GM21423 (cell line): ENCODE measurements at regions not wholly inside any gene's neighbourhood (a gene's known extent, or its start where the extent isn't known, plus 50 kb on each side); places are given as distances from the start of the nearest gene placed in this dataset.
"Not testable (repeated sequence)": the region's sequence is repeated elsewhere in the genome, so short reads cannot be mapped to it uniquely, and the experiment has no call there.

Experiments
- ATAC-seq: cut with Tn5 transposase; IDR thresholded peaks from one replicate; pipeline ENCODE4 v1.9.1; 2021; ENCODE audit warnings: mild to moderate bottlenecking, moderate library complexity; ENCODE audit not compliant: unreplicated experiment

- no peak for ATAC-seq
Measured at GRCh38 chr7:142539901-142540300, 209.4 kb upstream of the PRSS1 start.

- ATAC-seq, result no peak
Measured at GRCh38 chr7:142537760-142538159, 211.5 kb upstream of the PRSS1 start.

DNA sequence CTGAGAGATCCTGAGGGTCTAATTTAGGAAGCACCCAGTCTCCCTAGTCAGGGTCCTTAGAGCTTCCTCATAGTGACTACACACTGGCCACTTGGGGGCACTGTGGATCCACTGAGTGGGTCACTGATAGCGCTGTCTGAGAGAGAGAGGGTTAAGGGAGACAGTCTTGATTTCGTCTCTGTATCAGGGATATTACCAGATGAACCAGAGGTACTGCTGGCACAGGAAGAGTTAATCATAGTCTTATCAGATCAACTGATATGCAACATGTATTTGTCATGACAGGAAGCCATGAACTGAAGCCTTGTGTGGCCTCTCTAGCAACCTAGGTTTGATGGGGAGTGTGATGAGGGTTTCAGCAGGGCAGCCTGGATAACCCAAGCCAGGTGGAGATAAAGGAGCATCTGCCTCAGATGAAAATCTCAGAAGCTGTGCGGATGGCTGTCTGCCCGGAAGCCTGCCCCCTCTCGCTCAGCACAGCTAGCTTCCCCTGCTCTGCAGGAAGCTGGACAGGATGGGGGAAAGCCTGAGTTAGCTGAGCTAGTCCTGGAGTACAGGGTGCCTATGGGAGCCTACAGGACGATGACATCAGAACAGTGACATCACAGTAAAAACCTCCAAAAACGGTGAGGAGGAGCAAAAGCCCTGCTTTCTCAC is 214.0 kb upstream of the PRSS1 start:
- ATAC-seq, result peak; percentile 94

DNA sequence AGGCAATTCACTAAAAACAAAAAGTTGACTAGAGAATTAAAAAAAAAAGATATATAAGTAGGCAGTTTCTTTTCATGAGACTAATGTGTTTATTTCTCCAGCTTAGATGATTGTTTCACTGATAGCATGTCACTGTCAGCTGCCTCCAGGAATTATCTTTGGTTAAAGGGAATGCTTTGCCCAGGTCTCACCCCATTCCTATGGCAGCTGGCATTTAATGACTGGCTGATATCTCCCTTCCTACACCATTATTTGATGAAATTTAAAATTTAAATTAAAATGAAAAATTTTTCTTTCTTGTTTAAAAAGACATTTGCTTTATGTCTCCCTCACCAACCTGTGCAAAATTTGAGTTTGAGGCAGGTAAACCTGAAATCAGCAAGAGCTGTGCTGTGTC is 214.5 kb upstream of the PRSS1 start:
- no peak for ATAC-seq

- no peak for ATAC-seq
Measured at GRCh38 chr7:142533920-142534319, 215.4 kb upstream of the PRSS1 start.

- no peak for ATAC-seq
Measured at GRCh38 chr7:142529591-142529990, 219.7 kb upstream of the PRSS1 start.

DNA sequence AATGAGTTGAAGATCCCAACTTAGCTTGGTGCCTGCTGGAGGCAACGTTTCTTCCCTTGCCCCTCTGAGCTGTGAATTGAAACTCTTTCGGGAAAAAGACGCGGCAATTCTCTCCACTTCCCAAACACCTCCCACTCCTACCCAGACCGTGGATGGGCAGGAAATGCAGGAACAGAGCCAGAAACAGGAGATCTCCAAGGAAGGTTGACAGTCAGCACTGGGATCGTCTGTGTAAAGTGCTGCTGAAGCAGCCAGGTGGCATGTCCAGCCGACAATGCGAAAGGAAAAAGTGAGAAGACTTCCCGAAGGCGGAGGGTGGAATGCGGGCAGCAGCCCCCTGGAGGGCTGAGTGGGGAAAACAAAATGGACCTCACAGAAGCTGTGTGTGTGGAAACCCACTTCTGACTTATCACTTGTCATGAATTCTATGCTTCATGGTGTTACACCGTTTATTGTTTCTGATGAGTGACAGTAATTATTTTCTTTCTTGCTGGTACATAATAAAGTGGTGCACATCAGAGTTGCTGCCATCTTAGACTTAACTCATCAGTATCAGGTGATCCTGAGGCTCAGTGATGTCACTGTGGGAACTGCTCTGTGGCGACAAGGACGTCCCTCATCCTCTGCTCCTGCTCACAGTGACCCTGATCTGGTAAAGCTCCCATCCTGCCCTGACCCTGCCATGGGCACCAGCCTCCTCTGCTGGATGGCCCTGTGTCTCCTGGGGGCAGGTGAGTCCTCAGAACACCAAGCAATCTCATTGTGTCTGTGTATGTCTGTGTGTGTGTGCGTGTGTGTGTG is 220.5 kb upstream of the PRSS1 start:
- no peak for ATAC-seq

DNA sequence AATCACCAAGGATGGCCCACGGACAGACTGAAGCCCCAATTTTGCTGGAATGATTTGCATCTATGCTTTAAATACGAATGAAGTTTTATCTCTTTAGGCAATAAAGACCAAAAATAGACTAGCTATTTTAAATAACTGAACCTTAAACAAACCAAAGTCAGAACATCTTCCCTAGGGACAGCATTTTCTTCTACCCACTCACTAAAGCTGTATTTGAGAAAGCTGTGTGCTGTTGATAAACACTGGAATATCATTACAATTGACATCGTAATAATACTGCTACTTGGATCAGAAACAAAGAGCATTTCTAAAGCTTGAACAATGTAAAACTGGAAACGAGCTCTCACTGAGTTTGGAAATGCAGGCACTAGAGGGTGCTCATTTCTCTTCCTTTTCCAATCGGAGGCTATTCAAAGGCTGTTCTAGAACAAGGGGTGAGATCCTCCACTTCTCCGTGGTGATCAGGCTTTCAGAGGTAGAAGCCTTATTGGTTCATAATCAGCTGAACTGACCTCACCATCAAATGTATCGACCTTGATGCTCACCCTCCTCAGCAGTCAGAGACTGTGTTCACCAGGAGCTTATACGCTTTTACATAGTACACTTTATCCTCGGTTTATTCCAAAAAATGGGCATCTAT is 225.3 kb upstream of the PRSS1 start:
- no peak for ATAC-seq

DNA sequence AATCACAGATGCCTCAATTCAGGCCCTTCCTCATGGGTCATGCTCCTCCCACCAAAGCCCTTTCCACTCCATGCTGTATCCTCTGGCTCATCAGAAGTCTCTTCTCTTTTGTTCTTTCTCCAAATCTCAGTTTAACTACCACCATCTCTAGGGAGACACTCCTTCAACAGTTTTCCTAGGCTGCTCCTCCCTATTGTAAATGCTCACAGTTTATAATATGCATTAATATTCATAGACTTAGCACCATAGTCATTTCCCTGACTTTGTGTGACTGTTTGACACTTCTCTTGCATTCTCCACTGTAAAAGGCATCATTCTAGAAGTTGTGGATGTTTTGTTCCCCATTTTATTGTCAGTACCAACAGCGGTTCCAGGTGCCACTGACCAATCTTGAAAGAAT is 226.5 kb upstream of the PRSS1 start:
- no peak for ATAC-seq

GRCh38 chr7:142520885-142521284 is 228.4 kb upstream of the PRSS1 start:
- peak; percentile 42 for ATAC-seq

DNA sequence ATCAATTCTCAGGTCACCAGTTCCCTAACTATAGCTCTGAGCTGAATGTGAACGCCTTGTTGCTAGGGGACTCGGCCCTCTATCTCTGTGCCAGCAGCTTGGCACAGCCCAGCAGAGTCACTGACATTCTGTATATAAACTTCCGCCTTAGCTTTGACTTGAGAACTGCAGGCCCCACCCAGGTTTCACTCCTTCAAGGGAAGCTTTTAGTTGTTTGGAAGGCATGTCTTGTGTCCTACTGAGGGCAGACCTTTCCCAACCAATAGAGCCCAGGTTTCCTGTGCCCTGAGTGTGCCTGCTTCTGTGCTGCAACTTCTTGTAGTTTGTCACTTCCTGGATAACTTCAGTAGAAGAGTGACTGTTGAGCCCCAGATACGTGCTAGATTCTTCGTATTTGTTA is 228.8 kb upstream of the PRSS1 start:
- ATAC-seq, result not testable (repeated sequence)

GRCh38 chr7:142519079-142520078 is 229.9 kb upstream of the PRSS1 start:
- no peak for ATAC-seq

GRCh38 chr7:142516038-142516501 is 233.2 kb upstream of the PRSS1 start:
- peak; percentile 90 for ATAC-seq

DNA sequence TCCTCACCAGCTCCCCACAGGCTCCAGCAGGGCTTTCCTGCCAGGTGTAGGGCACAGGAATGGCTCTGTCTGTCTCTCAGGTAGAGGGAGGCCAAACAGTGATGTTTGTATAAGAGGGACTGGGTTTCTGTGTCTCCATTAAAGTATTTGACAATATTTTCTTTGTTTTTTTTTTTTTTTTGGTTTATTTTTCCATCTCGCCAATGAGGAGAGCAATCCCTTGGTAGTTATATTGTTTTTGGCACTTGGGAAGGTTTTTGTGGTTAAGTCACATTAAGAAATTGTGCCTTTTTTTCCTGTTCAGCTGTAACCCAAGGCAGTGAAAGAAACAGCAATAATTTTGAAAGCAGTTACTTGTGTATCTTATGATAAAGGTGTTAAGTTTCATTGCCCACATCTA is 234.6 kb upstream of the PRSS1 start:
- ATAC-seq, result not testable (repeated sequence)

- no peak for ATAC-seq
Measured at GRCh38 chr7:142513178-142513955, 235.9 kb upstream of the PRSS1 start.

GRCh38 chr7:142511801-142512200 is 237.5 kb upstream of the PRSS1 start:
- no peak for ATAC-seq

GRCh38 chr7:142511374-142511773 is 237.9 kb upstream of the PRSS1 start:
- ATAC-seq, result no peak

DNA sequence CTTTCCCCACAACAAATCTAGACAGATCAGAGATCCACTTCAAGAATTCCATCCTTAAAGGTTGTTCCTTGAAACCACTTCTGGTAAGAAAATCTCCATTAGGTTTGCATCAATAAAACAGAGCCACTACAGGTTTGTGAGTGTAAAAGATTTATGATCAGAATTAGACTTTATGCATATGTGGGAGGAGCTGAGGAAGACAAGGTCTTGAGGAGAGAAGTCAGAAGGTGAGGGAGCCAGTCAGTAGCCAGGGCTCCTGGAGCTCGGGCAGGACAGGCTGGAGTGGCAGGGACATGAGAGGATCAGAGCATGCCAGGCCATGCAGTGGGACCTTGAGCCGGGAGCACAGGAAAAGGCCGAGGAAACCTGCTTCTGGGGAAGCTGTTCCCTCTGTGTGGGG is 240.0 kb upstream of the PRSS1 start:
- not testable (repeated sequence) for ATAC-seq

DNA sequence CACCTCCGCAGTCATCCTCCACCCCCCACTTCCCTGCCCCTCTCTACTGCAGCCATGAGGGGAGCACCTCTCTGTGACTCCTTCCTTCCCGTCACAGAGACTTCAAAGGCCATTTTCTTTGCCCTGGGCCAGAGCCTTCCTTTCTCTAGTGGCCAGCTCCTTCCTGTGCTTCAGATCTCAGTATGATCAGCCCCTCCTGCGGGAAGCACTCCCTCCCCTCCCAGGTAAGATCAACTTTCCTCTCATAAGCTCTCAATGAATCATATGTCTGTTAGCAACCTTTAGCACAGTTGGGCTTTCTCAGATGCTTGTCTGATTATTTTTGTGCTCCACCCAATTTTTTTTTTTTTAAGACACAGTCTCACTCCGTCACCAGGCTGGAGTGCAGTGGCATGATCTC is 241.0 kb upstream of the PRSS1 start:
- no peak for ATAC-seq

DNA sequence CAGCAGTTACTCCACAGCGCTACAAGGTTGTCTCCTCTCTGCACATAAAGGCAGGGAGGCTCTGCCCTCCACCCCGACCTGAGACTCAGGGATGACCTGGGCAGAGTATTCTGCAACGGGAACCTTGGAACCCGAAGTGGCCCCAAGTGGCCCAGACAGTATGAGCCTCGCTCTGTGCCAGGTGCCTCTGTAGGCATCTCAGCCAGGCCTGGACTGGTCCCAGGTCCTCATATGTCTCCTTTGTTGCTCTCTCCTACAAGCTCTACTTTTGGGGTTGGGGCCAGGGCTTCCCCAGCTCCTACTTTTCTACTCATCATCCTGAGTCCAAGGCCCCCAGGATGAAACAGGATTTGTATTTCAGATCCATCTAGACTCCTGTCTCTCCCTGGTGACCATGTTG is 241.5 kb upstream of the PRSS1 start:
- ATAC-seq, result no peak
